Body of pancreas (tissue), 4 donors: ENCODE measurements at regions not wholly inside any gene's neighbourhood (a gene's known extent, or its start where the extent isn't known, plus 50 kb on each side); places are given as distances from the start of the nearest gene placed in this dataset.
A peak's percentile ranks its signal among the peaks of the same experiment; 100 is the strongest.

ENCODE experiments used
- ATAC-seq: fragments of 150-250 bp; one replicate; pipeline ENCODE4 v1.9.1; 2016
- DNase-seq, 4 donors: peaks; one replicate each; pipeline ENCODE4 v3.0.0-alpha.2; 2019
- H3K27ac ChIP-seq, 4 donors: fragments of 200-600 bp; sonication (generic); 1 replicate in 3 of 4; 2 replicates in 1 of 4; pipeline versions ENCODE4 v1.5.1 to v1.6.1; 2016 to 2019; ENCODE audit warnings: mild to moderate bottlenecking in 1 of 4, mixed read lengths in 1 of 4, moderate library complexity in 1 of 4
- H3K27me3 ChIP-seq, 2 donors: fragments of 200-600 bp; sonication (generic); one replicate each; pipeline ENCODE4 v1.6.0; 2016; ENCODE audit warnings: mild to moderate bottlenecking in 1 of 2
- H3K36me3 ChIP-seq, 2 donors: fragments of 200-600 bp; sonication (generic); replicated peaks in 1 of 2; 2 replicates each; pipeline ENCODE4 v1.5.1; 2016; ENCODE audit warnings: low read depth in 2 of 2; ENCODE audit not compliant: insufficient read depth in 1 of 2
- H3K4me1 ChIP-seq: fragments of 200-600 bp; sonication (generic); one replicate; pipeline ENCODE4 v1.6.0; 2016
- H3K4me3 ChIP-seq, 2 donors: fragments of 200-600 bp; sonication (generic); 1 replicate in 1 of 2; 2 replicates in 1 of 2; pipeline ENCODE4 v1.5.1; 2016 to 2019
- H3K9me3 ChIP-seq, 3 donors: fragments of 200-600 bp; sonication (generic); 1 replicate in 2 of 3; 2 replicates in 1 of 3; pipeline ENCODE4 v1.5.1; 2016
- POLR2A ChIP-seq, 3 donors: fragments of 450-650 bp; IDR thresholded peaks; one replicate each; pipeline ENCODE4 v1.6.1; 2016; ENCODE audit warnings: antibody characterized with exemption in 3 of 3, mild to moderate bottlenecking in 2 of 3
- WGBS, 2 donors: methylation state at CpG; one replicate each; pipeline ENCODE4 v1.1.5; 2017; 5-methylcytosine and 5-hydroxymethylcytosine counted together
- intact Hi-C: fragments of 100-400 bp; cut with DNase I; formaldehyde crosslinking; loops from one replicate; pipeline ENCODE4 v1.15.1; 2023
- TF ChIP-seq, protein P1 (sequence below), 7 experiments: fragments of 450-650 bp in 4 of 7; fragments of 200-600 bp in 3 of 7; sonication (generic) in 3 of 7; IDR thresholded peaks; one replicate each; pipeline ENCODE4 v1.5.1; 2016 to 2019; ENCODE audit warnings: antibody characterized with exemption in 7 of 7

DNA sequence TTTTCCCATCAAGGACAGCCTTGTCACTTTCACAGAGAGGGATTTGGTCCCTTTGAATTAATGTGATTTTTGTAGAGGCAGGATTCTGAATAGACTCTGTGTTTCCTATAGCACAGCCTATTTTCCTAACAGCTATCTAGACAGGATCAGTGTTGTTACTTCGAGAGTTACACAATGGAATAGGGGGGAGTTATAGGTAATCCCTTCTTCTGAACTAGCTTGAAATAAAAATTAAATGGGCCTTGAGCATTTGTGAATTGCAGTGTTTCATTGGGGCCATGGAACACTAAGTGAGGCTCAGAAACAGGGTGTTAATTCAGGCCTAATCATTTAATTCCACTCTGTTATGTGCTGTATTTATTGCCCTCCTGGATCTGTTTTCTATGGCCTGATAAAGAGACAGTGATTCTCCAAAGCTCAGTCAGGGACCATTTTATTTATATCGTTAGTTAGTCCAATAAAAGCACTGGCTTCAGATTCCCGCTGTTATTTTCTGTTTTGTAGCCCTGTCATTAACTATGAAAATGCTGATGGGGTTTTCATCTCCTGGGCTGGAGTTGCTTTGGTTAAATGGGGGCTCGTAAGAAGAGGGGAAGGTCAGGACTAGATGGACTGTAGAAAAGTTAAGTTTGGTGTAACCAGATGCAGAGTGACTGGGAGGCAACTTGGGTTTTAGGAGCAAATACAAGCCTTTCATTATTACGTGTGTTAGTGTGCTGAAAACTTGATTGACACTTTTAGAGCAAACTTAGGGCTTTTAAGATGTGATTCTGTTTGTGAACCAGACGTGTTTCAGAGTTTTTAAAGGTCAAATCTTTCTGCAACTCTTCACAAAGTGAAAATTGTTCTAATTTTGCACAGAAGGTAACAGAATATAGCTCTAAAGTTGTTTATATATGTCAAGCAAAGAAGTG is 461.0 kb upstream of the HNRNPA3 start:
- no peaks in the 10 kb centered on the region for H3K9me3 ChIP-seq
- TF ChIP-seq, protein P1, sequence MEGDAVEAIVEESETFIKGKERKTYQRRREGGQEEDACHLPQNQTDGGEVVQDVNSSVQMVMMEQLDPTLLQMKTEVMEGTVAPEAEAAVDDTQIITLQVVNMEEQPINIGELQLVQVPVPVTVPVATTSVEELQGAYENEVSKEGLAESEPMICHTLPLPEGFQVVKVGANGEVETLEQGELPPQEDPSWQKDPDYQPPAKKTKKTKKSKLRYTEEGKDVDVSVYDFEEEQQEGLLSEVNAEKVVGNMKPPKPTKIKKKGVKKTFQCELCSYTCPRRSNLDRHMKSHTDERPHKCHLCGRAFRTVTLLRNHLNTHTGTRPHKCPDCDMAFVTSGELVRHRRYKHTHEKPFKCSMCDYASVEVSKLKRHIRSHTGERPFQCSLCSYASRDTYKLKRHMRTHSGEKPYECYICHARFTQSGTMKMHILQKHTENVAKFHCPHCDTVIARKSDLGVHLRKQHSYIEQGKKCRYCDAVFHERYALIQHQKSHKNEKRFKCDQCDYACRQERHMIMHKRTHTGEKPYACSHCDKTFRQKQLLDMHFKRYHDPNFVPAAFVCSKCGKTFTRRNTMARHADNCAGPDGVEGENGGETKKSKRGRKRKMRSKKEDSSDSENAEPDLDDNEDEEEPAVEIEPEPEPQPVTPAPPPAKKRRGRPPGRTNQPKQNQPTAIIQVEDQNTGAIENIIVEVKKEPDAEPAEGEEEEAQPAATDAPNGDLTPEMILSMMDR (IDR thresholded peaks at IDR 0.05): no peak
- no peak for TF ChIP-seq POLR2A (IDR thresholded peaks at IDR 0.05)
- intact Hi-C loops: no loop called here
- H3K36me3 ChIP-seq: no peaks in the 10 kb centered on the region
- 63 to 71% methylated on average over 6 of the region's 6 CpGs for WGBS, 2 donors
- H3K27me3 ChIP-seq: no peaks in the 10 kb centered on the region
- no peak for ATAC-seq
- H3K27ac ChIP-seq: no peak overlapping the region
- no peak overlapping the region for H3K4me3 ChIP-seq
- H3K4me1 ChIP-seq: peaks cover 7% of the 10 kb centered on the region
- no peak for DNase-seq

DNA sequence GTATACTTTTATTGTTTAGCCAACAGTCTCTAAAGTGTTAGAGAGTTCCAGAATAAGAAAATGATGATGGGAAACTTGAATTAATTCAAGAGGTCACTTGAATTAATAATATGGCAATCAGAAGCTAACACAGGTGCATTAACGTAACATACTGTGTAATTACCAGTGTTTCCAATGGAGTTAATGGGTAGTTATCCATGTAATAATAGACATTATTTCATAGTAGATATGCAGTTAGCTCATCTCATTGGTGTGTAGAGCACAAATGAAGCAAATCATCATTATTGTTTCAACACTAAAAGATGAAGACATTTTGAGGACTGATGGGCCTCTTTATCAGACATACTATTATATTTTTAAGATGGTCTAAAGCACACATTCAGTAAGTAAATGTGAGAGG is 460.3 kb upstream of the HNRNPA3 start:
- H3K27me3 ChIP-seq: no peaks in the 10 kb centered on the region
- DNase-seq (no peak), ATAC-seq (no peak)
- H3K4me1 ChIP-seq: peaks cover 7% of the 10 kb centered on the region
- no peak overlapping the region for H3K4me3 ChIP-seq
- no peaks in the 10 kb centered on the region for H3K9me3 ChIP-seq
- H3K27ac ChIP-seq: no peak overlapping the region
- TF ChIP-seq POLR2A (IDR thresholded peaks at IDR 0.05): no peak
- intact Hi-C loops: no loop called here
- WGBS, 2 donors: 95 to 100% methylated on average over 1 of the region's 1 CpG
- H3K36me3 ChIP-seq: no peaks in the 10 kb centered on the region

DNA sequence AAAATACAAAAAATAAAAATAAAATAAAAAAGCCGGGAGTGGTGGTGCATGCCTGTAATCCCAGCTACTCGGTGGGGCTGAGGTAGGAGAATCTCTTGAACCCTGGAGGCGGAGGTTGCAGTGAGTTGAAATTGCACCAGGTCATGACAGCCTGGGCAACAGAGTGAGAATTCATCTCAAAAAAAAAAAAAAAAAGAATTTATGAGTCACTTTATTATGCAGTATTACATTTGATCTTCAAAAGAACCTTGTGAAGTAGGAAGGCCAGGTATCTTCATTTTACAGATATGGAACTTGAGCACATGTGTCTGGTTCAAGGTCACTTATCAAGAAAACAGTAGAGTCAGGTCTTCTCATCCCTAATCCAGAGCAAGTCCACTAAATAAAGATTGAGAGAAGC is 459.4 kb upstream of the HNRNPA3 start:
- ATAC-seq: no peak
- peaks cover 14% of the 10 kb centered on the region for H3K4me1 ChIP-seq
- no peak for DNase-seq
- H3K36me3 ChIP-seq: no peaks in the 10 kb centered on the region
- 91 to 97% methylated on average over 3 of the region's 3 CpGs for WGBS, 2 donors
- H3K9me3 ChIP-seq: no peaks in the 10 kb centered on the region
- no peak for TF ChIP-seq POLR2A (IDR thresholded peaks at IDR 0.05)
- TF ChIP-seq, protein P1 (IDR thresholded peaks at IDR 0.05): no peak
- intact Hi-C loops: no loop called here
- no peak overlapping the region for H3K27ac ChIP-seq
- H3K4me3 ChIP-seq: no peak overlapping the region
- no peaks in the 10 kb centered on the region for H3K27me3 ChIP-seq

DNA sequence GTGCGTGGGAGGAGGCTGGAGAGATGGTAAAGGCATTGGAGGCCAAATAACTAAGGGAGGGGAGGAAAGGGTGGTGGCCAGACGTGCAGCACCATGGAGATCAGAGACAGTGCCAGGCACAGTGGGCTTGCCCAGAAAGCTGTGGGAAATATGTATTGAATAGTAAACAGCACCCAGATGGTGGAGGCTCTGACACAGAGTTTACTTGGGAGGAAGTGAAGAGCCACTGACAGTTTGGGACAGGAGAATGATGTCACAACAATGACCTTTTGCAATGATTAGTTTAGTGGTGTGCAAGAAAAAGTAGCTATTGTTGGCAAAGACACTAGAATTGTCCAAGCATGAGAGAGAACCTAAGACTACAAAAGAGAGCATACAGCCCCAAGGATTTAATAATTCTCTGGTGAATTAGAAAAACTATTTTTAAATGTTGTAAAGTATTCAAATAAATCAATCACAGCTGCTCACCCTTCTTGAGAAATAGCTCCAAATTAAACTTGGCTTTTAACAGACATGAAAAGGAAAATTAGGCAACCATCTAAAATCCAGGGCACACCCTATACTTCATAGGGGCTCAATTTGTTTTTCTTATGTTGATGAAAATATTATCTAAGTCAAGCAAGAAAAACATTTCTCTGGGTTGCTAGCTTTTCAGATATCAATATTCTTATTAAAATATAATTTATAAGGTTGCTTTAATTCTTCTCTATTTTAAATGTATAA is 458.7 kb upstream of the HNRNPA3 start:
- ATAC-seq: peak; percentile 97
- H3K4me1 ChIP-seq: peaks cover 20% of the 10 kb centered on the region

More for the DNA sequence above, 458.7 kb upstream of the HNRNPA3 start:
- TF ChIP-seq POLR2A (IDR thresholded peaks at IDR 0.05): no peak
- TF ChIP-seq, protein P1 (IDR thresholded peaks at IDR 0.05): no peak
- no peaks in the 10 kb centered on the region for H3K27me3 ChIP-seq
- H3K36me3 ChIP-seq: no peaks in the 10 kb centered on the region
- peak; percentile 59 to 87 (median 74) for DNase-seq
- H3K9me3 ChIP-seq: no peaks in the 10 kb centered on the region
- 39 to 46% methylated on average over 2 of the region's 2 CpGs for WGBS, 2 donors
- intact Hi-C loops: no loop called here
- no peak overlapping the region for H3K4me3 ChIP-seq
- no peak overlapping the region for H3K27ac ChIP-seq
